HG02763 (cell line): ENCODE measurements at regions not wholly inside any gene's neighbourhood (a gene's known extent, or its start where the extent isn't known, plus 50 kb on each side); places are given as distances from the start of the nearest gene placed in this dataset.
"Not testable (repeated sequence)": the region's sequence is repeated elsewhere in the genome, so short reads cannot be mapped to it uniquely, and the experiment has no call there.

Experiments
- ATAC-seq: cut with Tn5 transposase; IDR thresholded peaks from one replicate; pipeline ENCODE4 v1.9.1; 2021; ENCODE audit warnings: mild to moderate bottlenecking, moderate library complexity; ENCODE audit not compliant: unreplicated experiment

- ATAC-seq: no peak
Observed at GRCh38 chr1:29551123-29551936, 315.0 kb downstream of the PTPRU start.

GRCh38 chr1:29550119-29550841 lies 314.0 kb downstream of the PTPRU start:
- ATAC-seq: no peak

GRCh38 chr1:29549728-29550118 lies 313.4 kb downstream of the PTPRU start:
- not testable (repeated sequence) for ATAC-seq

DNA sequence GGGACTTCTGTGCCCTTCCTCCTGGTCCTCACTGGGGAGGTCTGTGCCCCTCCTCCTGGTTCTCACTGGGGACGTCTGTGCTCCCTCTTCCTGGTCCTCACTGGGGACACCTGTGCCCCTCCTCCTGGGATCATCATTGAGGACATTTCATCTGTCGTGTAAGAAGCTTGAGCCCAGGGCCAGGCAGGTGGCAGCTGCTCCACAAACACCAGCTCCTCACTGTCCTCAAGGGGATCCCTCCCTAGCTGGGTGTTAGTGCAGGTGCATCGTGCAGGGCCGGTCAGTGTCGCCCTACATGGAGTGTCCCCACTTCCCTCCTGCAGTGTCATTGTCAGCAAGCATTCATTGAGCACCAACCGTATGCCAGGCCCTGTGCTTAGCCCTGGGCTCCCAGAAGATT lies 312.7 kb downstream of the PTPRU start:
- no peak for ATAC-seq

- no peak for ATAC-seq
Observed at GRCh38 chr1:29548091-29548490, 311.8 kb downstream of the PTPRU start.

DNA sequence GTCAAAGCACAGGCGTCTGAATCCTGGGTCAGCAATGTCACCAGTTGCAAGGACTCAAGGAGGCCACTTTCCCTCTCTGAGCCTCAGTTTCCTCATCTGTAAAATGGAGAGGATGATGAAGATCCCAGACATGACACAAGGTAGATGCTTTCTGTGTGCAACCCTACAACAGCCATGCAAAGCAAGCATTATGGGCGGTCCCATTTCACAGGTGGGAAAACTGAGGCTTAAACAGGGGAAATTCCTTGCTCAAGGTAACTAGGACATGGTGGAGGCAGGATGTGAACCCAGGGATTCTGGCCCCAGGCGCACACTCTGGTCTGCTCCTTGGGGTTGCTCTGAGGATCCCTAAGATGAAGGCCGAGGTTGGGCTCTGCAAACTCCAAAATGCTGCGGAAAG lies 311.0 kb downstream of the PTPRU start:
- ATAC-seq: no peak

DNA sequence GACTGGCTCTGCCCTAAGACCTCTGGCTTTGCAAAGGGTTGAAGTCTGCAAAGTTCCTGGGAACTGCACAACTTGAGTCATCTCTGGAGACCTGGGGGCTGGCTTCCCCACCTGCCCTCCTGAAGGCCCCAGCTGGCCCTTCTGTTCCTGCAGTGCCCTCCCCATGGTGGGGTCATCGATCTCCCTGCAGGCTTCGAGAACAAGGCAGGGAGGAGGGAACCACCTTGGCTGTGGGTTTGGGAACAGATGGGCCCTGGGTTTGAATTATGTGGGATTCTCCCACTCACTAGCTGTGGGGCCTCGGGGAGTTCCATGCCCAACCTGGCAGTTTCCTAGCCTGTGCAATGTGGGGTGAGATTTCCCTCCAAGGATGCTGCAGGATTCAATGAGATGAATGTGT lies 310.2 kb downstream of the PTPRU start:
- ATAC-seq: no peak

GRCh38 chr1:29544406-29544805 lies 308.1 kb downstream of the PTPRU start:
- no peak for ATAC-seq

DNA sequence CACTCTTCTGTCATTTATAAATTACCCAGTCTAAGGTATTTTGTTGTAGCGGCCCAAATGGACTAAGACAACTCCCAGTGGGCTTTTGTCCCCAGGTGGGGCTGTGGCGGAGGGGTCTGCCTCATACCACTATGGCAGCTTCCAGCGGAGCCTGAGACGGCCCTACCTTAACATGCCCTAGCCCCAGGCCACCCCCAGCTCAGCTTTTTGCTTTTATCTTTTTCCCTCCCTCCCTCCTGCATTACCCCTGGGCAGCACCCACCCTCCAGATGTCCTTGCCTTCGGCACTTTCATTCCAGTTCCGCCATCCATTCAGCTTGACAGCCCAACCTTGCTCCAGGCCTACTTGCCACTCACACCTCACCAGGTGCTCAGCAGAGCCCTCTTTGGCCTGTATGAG lies 307.3 kb downstream of the PTPRU start:
- ATAC-seq: no peak

GRCh38 chr1:29542548-29542947 lies 306.2 kb downstream of the PTPRU start:
- ATAC-seq: no peak

GRCh38 chr1:29541631-29542030 lies 305.3 kb downstream of the PTPRU start:
- no peak for ATAC-seq

GRCh38 chr1:29540801-29541357 lies 304.6 kb downstream of the PTPRU start:
- no peak for ATAC-seq

DNA sequence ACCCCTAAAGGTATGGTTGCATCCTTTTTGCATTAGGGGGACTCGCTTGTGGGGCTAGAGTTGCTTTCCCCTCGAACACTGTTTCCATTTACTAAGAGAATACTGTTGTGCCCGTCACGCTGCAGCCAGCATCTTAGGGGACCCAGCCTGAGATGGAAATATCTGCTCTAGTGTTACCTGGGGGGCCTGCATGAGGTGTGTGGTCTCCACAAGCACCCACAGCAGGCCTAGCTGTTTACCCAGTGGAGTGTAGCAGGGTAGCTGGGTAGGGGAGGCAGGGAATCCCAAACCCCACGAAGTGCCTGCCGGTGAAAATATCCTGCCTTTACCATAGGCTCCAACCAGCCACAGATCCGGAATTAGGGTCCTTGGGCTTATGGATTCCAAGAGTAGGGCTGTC lies 303.6 kb downstream of the PTPRU start:
- ATAC-seq: no peak

DNA sequence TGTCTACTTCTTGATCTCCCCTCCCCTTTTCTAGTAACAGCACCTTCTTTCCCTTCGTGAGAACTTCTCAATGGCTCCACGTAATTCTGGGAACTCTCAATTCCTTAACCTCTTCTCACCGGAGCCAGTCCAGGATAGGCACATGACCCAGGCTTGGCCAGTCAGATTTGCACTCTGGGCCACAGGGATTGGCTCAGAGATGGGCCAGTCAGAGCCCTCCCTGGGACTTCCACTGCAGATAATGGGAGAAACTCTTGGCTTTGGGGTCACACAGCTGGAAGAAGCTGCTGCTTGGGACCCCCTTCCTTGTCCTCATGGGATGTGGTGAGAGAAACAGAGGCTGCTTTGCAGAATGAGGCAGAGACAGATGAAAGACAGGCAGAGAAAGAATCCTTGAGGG lies 302.3 kb downstream of the PTPRU start:
- no peak for ATAC-seq

- no peak for ATAC-seq
Observed at GRCh38 chr1:29532751-29533150, 296.4 kb downstream of the PTPRU start.

- ATAC-seq: no peak
Observed at GRCh38 chr1:29532285-29532684, 296.0 kb downstream of the PTPRU start.

- ATAC-seq: no peak
Observed at GRCh38 chr1:29531596-29531995, 295.3 kb downstream of the PTPRU start.

DNA sequence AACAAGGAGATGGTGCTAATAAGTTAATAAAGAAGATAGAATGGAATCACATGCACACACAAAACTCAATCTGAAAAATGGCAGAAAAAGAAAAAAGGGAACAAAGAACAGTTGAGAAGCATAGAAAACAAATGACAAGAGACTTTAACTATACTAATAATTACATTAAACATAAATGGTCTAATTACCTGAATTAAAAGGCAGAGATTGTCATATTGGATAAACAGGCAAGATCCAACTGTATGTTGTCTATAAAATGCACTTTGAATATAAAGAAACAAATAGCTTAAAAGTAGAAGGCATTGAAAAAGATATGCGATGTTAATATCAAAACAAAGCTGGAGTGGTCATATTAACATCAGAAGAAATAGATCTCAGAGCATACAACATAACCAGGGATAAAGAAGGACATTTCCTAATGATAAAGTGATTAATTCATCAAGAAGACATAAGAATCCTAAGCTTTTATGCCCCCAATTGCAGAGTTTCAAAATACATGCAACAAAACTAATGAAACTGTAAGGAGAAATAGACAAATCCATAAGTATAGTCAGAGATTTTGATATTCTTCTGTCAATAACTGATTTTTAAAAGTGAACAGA lies 293.5 kb downstream of the PTPRU start:
- ATAC-seq: no peak

DNA sequence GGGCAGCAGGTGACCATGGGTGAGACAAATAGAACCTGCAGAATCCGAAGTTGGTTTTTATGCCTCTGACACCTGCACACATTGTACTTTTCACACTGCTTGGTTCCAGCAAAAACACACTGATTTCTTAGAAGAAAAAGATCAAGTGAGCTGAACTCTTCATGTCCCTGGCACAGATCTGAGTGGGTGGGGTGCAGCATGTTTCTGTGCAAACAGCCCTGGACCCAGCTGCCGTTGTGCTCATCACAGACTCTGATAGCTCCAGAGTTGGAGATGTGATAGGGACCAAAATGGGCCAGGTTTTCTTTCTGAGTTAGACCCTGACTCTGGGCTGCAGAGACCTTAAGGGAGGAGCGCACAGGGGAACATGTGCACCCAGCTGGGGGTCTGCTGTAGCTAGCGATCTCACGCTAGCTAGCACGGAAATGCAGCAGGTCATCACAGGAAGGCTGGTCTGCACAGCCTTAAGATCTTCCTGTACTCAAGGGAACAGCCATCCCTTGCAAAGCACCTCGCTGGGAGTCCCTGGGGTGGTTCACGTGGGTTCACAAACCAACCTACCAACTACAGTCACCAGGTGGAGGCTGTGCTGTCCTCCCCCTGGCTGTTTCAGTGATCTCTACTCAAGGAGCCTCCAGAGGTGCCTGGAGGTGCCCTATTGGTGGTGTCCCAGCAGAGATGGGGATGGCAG lies 291.1 kb downstream of the PTPRU start:
- no peak for ATAC-seq

DNA sequence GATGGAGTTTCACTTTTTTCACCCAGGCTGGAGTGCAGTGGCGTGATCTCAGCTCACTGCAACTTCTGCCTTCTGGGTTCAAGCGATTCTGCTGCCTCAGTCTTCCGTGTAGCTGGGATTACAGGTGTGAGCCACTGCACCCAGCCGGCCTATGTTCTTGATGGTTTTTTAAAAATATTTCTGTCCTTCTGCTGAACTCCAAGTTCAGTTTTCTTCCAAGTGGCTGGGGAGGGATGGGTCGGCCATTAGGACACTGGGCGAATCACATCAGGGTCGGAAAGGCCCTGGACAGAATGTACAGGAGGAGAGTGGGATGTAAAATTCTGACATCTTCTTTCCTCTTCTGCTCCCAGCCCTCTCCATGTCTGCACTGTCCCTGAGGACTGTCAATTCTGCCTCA lies 289.6 kb downstream of the PTPRU start:
- no peak for ATAC-seq
